ENCODE measurements at regions not wholly inside any gene's neighbourhood (a gene's known extent, or its start where the extent isn't known, plus 50 kb on each side); places are given as distances from the start of the nearest gene placed in this dataset.

DNA sequence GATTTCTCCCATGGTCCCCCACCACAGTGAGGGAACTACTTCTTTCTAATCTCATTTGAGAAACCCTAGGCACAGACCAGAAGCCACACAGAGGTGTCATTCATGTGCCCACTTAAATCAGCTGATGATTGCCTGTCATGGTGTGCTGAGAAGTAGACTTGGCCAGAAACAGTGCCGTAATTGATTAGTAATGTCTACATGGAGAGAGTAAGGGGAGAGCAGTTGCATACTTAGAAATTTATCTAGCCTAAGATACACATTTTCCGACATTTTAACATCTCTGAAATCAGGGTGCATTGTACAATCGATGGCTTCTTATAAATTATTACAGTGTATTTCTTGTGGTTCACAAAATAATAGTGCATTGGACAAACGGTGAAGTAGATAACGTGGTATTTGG is 271.8 kb downstream of the IRF8 start:
- Histone ChIP-seq H3K4me3 (ENCODE audit: low read length) (no peak overlapping the region), H3K9me3 (ENCODE audit: control insufficient read depth, low read depth, low read length) (peaks cover 2% of the 10 kb centered on the region), H3K9ac (ENCODE audit: low read length) (no peak overlapping the region), H3K36me3 (ENCODE audit: control insufficient read depth, low read depth, low read length) (no peaks in the 10 kb centered on the region), H3K27me3 (ENCODE audit: control insufficient read depth, insufficient read depth, low read length) (no peaks in the 10 kb centered on the region), H3K27ac (ENCODE audit: low read length) (no peak overlapping the region), H3K4me1 (ENCODE audit: control insufficient read depth, low read depth, low read length) (no peaks in the 10 kb centered on the region)

DNA sequence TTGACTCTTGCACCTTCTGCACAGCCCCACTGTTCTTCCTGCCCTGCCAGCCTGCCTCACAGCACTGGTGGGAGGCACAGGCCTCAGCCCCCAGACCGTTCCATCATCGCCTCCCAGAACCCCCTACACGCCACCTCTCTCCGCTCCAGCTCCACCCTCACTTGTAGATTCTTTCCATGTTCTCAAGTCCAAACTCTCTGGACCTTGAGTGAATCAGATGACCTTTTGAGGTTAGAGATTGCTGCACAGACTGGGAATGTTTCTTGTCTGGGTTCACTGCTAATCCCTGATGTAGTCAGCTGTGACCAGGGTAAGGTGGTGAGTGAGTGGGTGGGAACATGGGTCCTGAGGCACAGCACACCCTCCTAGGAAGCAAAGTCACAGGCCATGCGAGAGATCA is 272.4 kb downstream of the IRF8 start:
- Histone ChIP-seq H3K4me1 (ENCODE audit: control insufficient read depth, low read depth, low read length) (no peaks in the 10 kb centered on the region), H3K27ac (ENCODE audit: low read length) (no peak overlapping the region), H3K9me3 (ENCODE audit: control insufficient read depth, low read depth, low read length) (no peaks in the 10 kb centered on the region), H3K9ac (ENCODE audit: low read length) (no peak overlapping the region), H3K36me3 (ENCODE audit: control insufficient read depth, low read depth, low read length) (no peaks in the 10 kb centered on the region), H3K4me3 (ENCODE audit: low read length) (no peak overlapping the region), H3K27me3 (ENCODE audit: control insufficient read depth, insufficient read depth, low read length) (no peaks in the 10 kb centered on the region)

DNA sequence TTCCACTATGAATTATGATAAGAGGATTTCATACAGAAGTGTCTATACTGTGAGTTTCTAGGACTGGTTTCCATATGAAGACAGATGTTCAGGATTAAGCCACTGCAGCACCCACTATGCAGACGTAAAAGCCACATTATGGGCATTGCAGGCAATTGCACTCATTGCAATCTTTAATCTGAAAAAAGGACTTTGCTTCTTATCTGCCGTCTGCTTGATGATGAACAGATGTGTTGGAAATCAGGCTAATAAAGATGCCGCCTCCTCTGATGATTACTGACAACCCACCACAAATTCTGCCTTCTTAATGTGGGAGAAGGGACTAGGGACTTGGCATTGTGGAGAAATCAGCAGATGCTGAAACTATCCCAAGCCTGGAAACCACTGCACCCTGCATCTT is 276.9 kb downstream of the IRF8 start:
- no peaks in the 10 kb centered on the region for H3K9me3 ChIP-seq (ENCODE audit: control insufficient read depth, low read depth, low read length)
- no peaks in the 10 kb centered on the region for H3K27me3 ChIP-seq (ENCODE audit: control insufficient read depth, insufficient read depth, low read length)
- H3K4me1 ChIP-seq (ENCODE audit: control insufficient read depth, low read depth, low read length), result no peaks in the 10 kb centered on the region
- no peak overlapping the region for H3K4me3 ChIP-seq (ENCODE audit: low read length)
- no peak overlapping the region for H3K27ac ChIP-seq (ENCODE audit: low read length)
- no peak overlapping the region for H3K9ac ChIP-seq (ENCODE audit: low read length)
- no peaks in the 10 kb centered on the region for H3K36me3 ChIP-seq (ENCODE audit: control insufficient read depth, low read depth, low read length)

DNA sequence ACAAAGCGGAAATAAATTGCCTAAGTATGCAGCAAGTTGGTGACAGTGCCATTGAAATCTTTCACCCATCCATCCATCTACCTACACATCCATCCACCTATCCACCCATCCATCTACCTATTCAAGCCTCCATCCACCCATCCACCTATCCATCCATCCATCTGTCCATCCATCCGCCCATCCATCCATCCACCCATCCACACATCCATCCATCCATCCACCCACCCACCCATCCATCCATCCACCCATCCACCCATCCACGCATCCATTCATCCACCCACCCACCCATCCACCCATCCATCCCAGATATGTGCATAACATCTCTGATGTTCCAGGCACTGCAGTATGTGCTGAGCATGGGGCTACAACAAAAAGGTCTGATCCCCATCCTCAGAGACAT is 277.5 kb downstream of the IRF8 start:
- Histone ChIP-seq H3K27me3 (ENCODE audit: control insufficient read depth, insufficient read depth, low read length) (no peaks in the 10 kb centered on the region), H3K4me3 (ENCODE audit: low read length) (no peak overlapping the region), H3K27ac (ENCODE audit: low read length) (no peak overlapping the region), H3K9ac (ENCODE audit: low read length) (no peak overlapping the region), H3K36me3 (ENCODE audit: control insufficient read depth, low read depth, low read length) (no peaks in the 10 kb centered on the region), H3K4me1 (ENCODE audit: control insufficient read depth, low read depth, low read length) (no peaks in the 10 kb centered on the region), H3K9me3 (ENCODE audit: control insufficient read depth, low read depth, low read length) (no peaks in the 10 kb centered on the region)

DNA sequence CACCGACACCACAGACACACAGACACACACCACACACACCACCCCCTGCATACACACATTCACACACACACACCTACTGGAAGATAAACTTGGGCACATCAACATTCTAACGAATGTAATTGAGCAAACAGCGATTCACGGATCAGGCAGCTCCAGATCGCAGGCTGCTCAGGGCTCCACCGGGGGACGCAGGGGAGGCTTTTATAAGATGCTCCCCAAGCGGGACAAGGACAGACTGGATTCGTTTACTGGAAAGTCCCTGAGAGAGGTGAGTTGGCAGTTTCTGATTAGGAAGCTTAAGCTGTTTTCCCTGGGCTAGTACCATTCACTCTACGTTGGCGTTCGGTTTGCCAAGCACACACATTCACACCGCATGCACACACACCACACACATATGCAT is 281.3 kb downstream of the IRF8 start:
- Histone ChIP-seq H3K27ac (ENCODE audit: low read length) (no peak overlapping the region), H3K4me1 (ENCODE audit: control insufficient read depth, low read depth, low read length) (no peaks in the 10 kb centered on the region), H3K9me3 (ENCODE audit: control insufficient read depth, low read depth, low read length) (no peaks in the 10 kb centered on the region), H3K27me3 (ENCODE audit: control insufficient read depth, insufficient read depth, low read length) (no peaks in the 10 kb centered on the region), H3K36me3 (ENCODE audit: control insufficient read depth, low read depth, low read length) (no peaks in the 10 kb centered on the region), H3K9ac (ENCODE audit: low read length) (no peak overlapping the region), H3K4me3 (ENCODE audit: low read length) (no peak overlapping the region)

DNA sequence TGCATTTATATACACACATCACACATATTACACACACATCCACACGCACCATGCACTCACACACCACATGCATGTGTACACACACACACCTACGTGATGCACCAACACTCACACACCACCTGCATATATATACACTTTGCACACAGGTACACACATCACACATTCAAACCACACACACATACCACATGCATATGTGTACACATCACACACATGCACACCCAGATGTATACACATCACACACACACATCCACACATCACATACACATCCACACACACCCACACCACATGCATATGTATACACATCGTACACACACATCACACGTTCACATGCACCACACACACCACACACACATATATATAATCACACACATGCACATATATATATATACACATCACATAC is 281.8 kb downstream of the IRF8 start:
- Histone ChIP-seq H3K36me3 (ENCODE audit: control insufficient read depth, low read depth, low read length) (no peaks in the 10 kb centered on the region), H3K27me3 (ENCODE audit: control insufficient read depth, insufficient read depth, low read length) (no peaks in the 10 kb centered on the region), H3K9me3 (ENCODE audit: control insufficient read depth, low read depth, low read length) (no peaks in the 10 kb centered on the region), H3K27ac (ENCODE audit: low read length) (no peak overlapping the region), H3K9ac (ENCODE audit: low read length) (no peak overlapping the region), H3K4me1 (ENCODE audit: control insufficient read depth, low read depth, low read length) (no peaks in the 10 kb centered on the region), H3K4me3 (ENCODE audit: low read length) (no peak overlapping the region)

DNA sequence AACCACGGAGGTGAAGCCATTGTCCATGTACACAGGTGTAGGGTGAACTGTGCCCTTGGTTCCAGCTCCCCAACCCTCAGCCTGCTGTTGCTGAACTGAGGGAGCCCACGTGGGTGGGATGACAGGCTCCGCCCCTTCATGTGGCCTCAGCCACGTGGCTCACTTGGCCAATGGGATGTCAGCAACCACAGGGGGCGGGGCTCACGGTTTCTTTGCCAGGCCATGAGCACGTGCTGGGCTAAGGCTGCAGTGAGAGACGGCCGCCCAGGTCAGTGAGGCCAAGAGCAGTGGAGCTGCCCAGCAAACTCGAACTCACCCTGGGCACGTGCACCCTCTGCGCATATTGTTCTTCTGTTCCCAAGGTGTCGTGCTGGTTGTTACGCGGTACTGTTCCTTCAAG is 282.6 kb downstream of the IRF8 start:
- Histone ChIP-seq H3K36me3 (ENCODE audit: control insufficient read depth, low read depth, low read length) (no peaks in the 10 kb centered on the region), H3K27ac (ENCODE audit: low read length) (no peak overlapping the region), H3K4me1 (ENCODE audit: control insufficient read depth, low read depth, low read length) (no peaks in the 10 kb centered on the region), H3K9me3 (ENCODE audit: control insufficient read depth, low read depth, low read length) (no peaks in the 10 kb centered on the region), H3K4me3 (ENCODE audit: low read length) (no peak overlapping the region), H3K9ac (ENCODE audit: low read length) (no peak overlapping the region), H3K27me3 (ENCODE audit: control insufficient read depth, insufficient read depth, low read length) (no peaks in the 10 kb centered on the region)

DNA sequence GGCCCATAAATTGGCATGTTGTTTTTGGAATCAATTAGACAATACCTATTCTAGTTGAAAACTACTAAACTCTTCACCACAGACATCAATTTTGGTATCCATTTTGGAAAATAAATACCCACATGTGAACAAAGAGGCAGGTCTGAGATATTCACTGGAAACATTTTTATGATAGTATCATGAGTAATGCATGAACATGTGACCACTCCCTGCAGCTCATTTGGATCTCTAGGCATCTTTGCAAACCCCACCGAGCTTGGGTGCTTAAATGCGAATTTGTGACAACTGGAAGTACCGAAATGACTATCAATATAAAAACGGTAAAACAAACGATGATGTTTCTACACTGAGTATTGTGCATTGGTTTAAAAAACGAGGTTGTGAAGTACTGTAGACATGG is 285.2 kb downstream of the IRF8 start:
- H3K27me3 ChIP-seq (ENCODE audit: control insufficient read depth, insufficient read depth, low read length), result no peaks in the 10 kb centered on the region

DNA sequence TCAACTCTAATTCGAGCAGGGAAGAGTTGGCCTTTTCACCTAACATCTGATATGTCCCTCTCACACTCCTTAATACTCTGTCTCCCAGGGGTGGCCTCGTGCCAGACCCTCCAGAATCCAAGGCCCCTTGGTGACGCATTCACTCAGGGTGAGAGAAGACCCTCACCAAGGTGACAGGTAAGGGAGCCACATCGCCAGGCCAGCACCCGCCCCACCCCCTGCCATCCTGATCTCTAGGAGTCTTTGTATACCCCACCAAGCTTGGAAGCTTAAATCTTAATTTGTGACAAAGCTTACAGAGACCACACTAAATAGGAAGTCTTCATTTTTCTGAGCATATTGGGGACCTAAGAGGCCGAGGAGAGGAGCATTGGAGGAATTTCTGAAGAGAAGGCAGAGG is 286.1 kb downstream of the IRF8 start:
- Histone ChIP-seq H3K4me1 (ENCODE audit: control insufficient read depth, low read depth, low read length) (no peaks in the 10 kb centered on the region), H3K4me3 (ENCODE audit: low read length) (no peak overlapping the region), H3K36me3 (ENCODE audit: control insufficient read depth, low read depth, low read length) (no peaks in the 10 kb centered on the region), H3K27ac (ENCODE audit: low read length) (no peak overlapping the region), H3K9me3 (ENCODE audit: control insufficient read depth, low read depth, low read length) (no peaks in the 10 kb centered on the region), H3K27me3 (ENCODE audit: control insufficient read depth, insufficient read depth, low read length) (no peaks in the 10 kb centered on the region), H3K9ac (ENCODE audit: low read length) (no peak overlapping the region)

More for the DNA sequence above, 285.2 kb downstream of the IRF8 start:
- no peak overlapping the region for H3K4me3 ChIP-seq (ENCODE audit: low read length)
- no peaks in the 10 kb centered on the region for H3K36me3 ChIP-seq (ENCODE audit: control insufficient read depth, low read depth, low read length)
- no peak overlapping the region for H3K9ac ChIP-seq (ENCODE audit: low read length)
- no peaks in the 10 kb centered on the region for H3K9me3 ChIP-seq (ENCODE audit: control insufficient read depth, low read depth, low read length)
- no peaks in the 10 kb centered on the region for H3K4me1 ChIP-seq (ENCODE audit: control insufficient read depth, low read depth, low read length)
- no peak overlapping the region for H3K27ac ChIP-seq (ENCODE audit: low read length)

DNA sequence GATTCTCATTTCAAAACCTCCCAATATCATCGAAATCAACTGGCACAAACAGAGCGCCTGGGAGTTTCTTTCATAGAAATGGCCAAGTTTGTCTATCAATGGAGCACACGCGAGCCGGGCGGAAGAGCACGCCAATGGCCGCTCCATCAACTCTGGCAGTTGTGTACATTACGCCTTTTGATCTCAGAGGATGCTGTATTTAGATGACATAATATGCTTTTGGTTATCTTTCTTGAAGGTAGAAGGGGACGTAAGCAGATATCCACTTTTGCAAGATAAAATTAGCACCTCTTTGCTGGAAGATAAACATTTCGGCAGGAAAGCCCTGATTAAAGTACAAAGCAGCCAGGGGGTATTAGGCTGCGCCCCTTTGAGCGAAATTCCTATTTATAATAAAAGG is 287.4 kb downstream of the IRF8 start:
- peaks cover 1% of the 10 kb centered on the region for H3K4me1 ChIP-seq (ENCODE audit: control insufficient read depth, low read depth, low read length)
- no peaks in the 10 kb centered on the region for H3K9me3 ChIP-seq (ENCODE audit: control insufficient read depth, low read depth, low read length)
- H3K27me3 ChIP-seq (ENCODE audit: control insufficient read depth, insufficient read depth, low read length), result peaks cover 3% of the 10 kb centered on the region
- no peaks in the 10 kb centered on the region for H3K36me3 ChIP-seq (ENCODE audit: control insufficient read depth, low read depth, low read length)
- no peak overlapping the region for H3K9ac ChIP-seq (ENCODE audit: low read length)
- no peak overlapping the region for H3K27ac ChIP-seq (ENCODE audit: low read length)
- H3K4me3 ChIP-seq (ENCODE audit: low read length), result no peak overlapping the region

DNA sequence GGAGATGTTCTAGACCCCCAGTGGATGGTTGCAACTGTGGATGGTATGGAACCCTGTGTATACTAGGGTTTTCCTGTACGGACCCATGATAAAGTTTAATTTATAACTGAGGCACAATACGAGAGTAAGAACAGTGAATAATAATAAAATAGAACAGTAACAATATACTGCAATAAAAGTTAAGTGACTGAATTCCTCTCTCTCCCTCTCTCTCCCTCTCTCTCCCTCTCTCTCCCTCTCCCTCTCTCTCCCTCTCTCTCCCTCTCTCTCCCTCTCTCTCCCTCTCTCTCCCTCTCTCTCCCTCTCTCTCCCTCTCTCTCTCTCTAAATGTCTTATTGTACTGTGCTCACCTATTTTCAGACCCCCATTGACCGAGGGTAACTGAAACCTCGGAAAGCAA is 291.0 kb downstream of the IRF8 start:
- Histone ChIP-seq H3K9ac (ENCODE audit: low read length) (no peak overlapping the region), H3K36me3 (ENCODE audit: control insufficient read depth, low read depth, low read length) (no peaks in the 10 kb centered on the region), H3K4me1 (ENCODE audit: control insufficient read depth, low read depth, low read length) (peaks cover 9% of the 10 kb centered on the region), H3K9me3 (ENCODE audit: control insufficient read depth, low read depth, low read length) (no peaks in the 10 kb centered on the region), H3K4me3 (ENCODE audit: low read length) (no peak overlapping the region), H3K27ac (ENCODE audit: low read length) (no peak overlapping the region), H3K27me3 (ENCODE audit: control insufficient read depth, insufficient read depth, low read length) (peaks cover 13% of the 10 kb centered on the region)

DNA sequence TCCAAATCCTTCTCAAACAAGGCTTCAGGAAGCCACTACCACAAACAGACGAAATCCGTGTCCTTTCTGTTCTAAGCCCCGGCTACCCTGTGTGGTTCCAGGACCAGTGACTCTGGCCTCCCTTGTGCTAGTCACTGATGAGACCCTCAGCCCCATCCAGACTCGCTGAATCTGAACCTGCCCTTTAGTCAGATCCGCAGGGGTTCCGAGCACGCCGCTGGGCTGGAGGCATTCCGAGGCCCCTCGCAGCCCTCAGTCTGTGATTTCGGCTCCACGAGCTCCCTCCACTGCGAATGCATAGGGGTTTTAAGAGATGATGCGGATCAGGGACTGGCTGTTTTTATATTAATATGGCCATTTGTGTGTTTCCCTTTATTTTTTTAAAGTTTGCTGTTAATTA is 292.7 kb downstream of the IRF8 start:
- Histone ChIP-seq H3K9me3 (ENCODE audit: control insufficient read depth, low read depth, low read length) (no peaks in the 10 kb centered on the region), H3K36me3 (ENCODE audit: control insufficient read depth, low read depth, low read length) (no peaks in the 10 kb centered on the region), H3K27ac (ENCODE audit: low read length) (no peak overlapping the region), H3K9ac (ENCODE audit: low read length) (no peak overlapping the region), H3K4me1 (ENCODE audit: control insufficient read depth, low read depth, low read length) (peaks cover 25% of the 10 kb centered on the region), H3K27me3 (ENCODE audit: control insufficient read depth, insufficient read depth, low read length) (peaks cover 13% of the 10 kb centered on the region), H3K4me3 (ENCODE audit: low read length) (no peak overlapping the region)

Measured in iPS-18a (cell line).